A673 (cell line): ENCODE measurements at regions not wholly inside any gene's neighbourhood (a gene's known extent, or its start where the extent isn't known, plus 50 kb on each side); places are given as distances from the start of the nearest gene placed in this dataset.

ENCODE experiments used
- BruUV-seq: library from RNA; stranded (reverse); fragments of 400-500 nt; replicated peaks from 2 replicates; lab custom pipeline; 2021; lab: Mats Ljungman, UMichigan
- CTCF ChIA-PET: fragments of 300-600 bp; sonication (Branson Sonifier 250); formaldehyde crosslinking; loops from one replicate; lab custom pipeline; 2022; ENCODE audit warnings: antibody characterized with exemption; lab: Charles Lee
- POLR2A ChIA-PET: fragments of 300-600 bp; sonication (Branson Sonifier 250); formaldehyde crosslinking; loops from one replicate; lab custom pipeline; 2022; ENCODE audit warnings: antibody characterized with exemption; ENCODE audit not compliant: low non-redundant PET; lab: Charles Lee
- DNase-seq: peaks from one replicate; pipeline ENCODE4 v3.0.0-alpha.2; 2015; ENCODE audit warnings: low spot score
- H3K27ac ChIP-seq: fragments of 200-600 bp; sonication (generic); 2 replicates; pipeline ENCODE4 v1.5.1; 2016; ENCODE audit warnings: mixed run types, low read depth, mild to moderate bottlenecking, mixed read lengths, antibody characterized with exemption, low read length; ENCODE audit not compliant: poor library complexity, severe bottlenecking
- H3K27me3 ChIP-seq: fragments of 200-600 bp; sonication (generic); replicated peaks from 2 replicates; pipeline ENCODE4 v1.6.1; 2017; ENCODE audit warnings: mixed run types, low read depth, mild to moderate bottlenecking, mixed read lengths, antibody characterized with exemption, low read length; ENCODE audit not compliant: insufficient read depth, poor library complexity
- H3K36me3 ChIP-seq: fragments of 200-600 bp; sonication (generic); 2 replicates; pipeline ENCODE4 v1.6.1; 2016; ENCODE audit warnings: mixed run types, mild to moderate bottlenecking, mixed read lengths, antibody characterized with exemption, low read length; ENCODE audit not compliant: insufficient read depth, poor library complexity, severe bottlenecking
- H3K4me1 ChIP-seq: fragments of 200-600 bp; sonication (generic); 2 replicates; pipeline ENCODE4 v1.6.1; 2017; ENCODE audit warnings: mixed run types, mild to moderate bottlenecking, mixed read lengths, antibody characterized with exemption, low read length; ENCODE audit not compliant: insufficient read depth, poor library complexity, severe bottlenecking
- H3K4me3 ChIP-seq: fragments of 200-600 bp; sonication (generic); 2 replicates; pipeline ENCODE4 v1.5.1; 2016; ENCODE audit warnings: low read depth, mixed run types, mild to moderate bottlenecking, mixed read lengths, low read length; ENCODE audit not compliant: poor library complexity, severe bottlenecking
- H3K9me3 ChIP-seq: fragments of 200-600 bp; sonication (generic); 2 replicates; pipeline ENCODE4 v1.6.1; 2016; ENCODE audit warnings: mixed run types, low read depth, mild to moderate bottlenecking, mixed read lengths, antibody characterized with exemption, low read length; ENCODE audit not compliant: poor library complexity, severe bottlenecking
- CTCF ChIP-seq: fragments of 300-800, 200-600 bp; sonication (generic); conservative IDR thresholded peaks from 2 replicates; pipeline ENCODE4 v1.5.1; 2017; ENCODE audit warnings: low read depth, mild to moderate bottlenecking, antibody characterized with exemption, low read length, moderate library complexity, mixed read lengths
- EZH2 ChIP-seq: fragments of 200-600 bp; sonication (generic); IDR thresholded peaks from 2 replicates; pipeline ENCODE4 v1.6.1; 2017; ENCODE audit warnings: borderline replicate concordance, low read depth, mild to moderate bottlenecking, mixed read lengths, antibody characterized with exemption, low read length; ENCODE audit not compliant: poor library complexity, severe bottlenecking
- intact Hi-C: fragments of 100-400 bp; cut with micrococcal nuclease; formaldehyde crosslinking; loops from one replicate; pipeline ENCODE4 v1.10.0; 2022; ENCODE audit not compliant: unreplicated experiment

- Histone ChIP-seq H3K36me3 (no peaks in the 10 kb centered on the region), H3K27ac (no peak overlapping the region), H3K4me3 (no peak overlapping the region), H3K9me3 (no peaks in the 10 kb centered on the region), H3K4me1 (no peaks in the 10 kb centered on the region), H3K27me3 (no peaks in the 10 kb centered on the region)
- ChIA-PET POLR2A (no interaction called here), CTCF (no interaction called here)
- BruUV-seq = no TSS peak
- TF ChIP-seq CTCF (no peak), EZH2 (no peak)
- intact Hi-C loops = no loop called here
- no peak for DNase-seq
These were observed 76.4 kb upstream of the STT3B start for GRCh38 chr3:31456373-31456772.

- DNase-seq = no peak
- Histone ChIP-seq H3K27ac (no peak overlapping the region), H3K27me3 (no peaks in the 10 kb centered on the region), H3K36me3 (no peaks in the 10 kb centered on the region), H3K9me3 (no peaks in the 10 kb centered on the region), H3K4me1 (no peaks in the 10 kb centered on the region), H3K4me3 (no peak overlapping the region)
- ChIA-PET CTCF (no interaction called here), POLR2A (interaction anchor here (0.6 kb wide), 1 partner anchor 575 kb away, joined by 6 read pairs; no protein-coding TSS in a partner anchor)
- TF ChIP-seq CTCF = no peak
- no peak for TF ChIP-seq EZH2
- intact Hi-C loops = no loop called here
- no TSS peak for BruUV-seq
These were observed 71.3 kb upstream of the STT3B start for GRCh38 chr3:31461426-31461825.

- no TSS peak for BruUV-seq
- intact Hi-C loops = no loop called here
- H3K27ac ChIP-seq = no peak overlapping the region
- ChIA-PET CTCF (no interaction called here), POLR2A (interaction anchor here (0.6 kb wide), 1 partner anchor 575 kb away, joined by 6 read pairs; no protein-coding TSS in a partner anchor)
- no peak overlapping the region for H3K4me3 ChIP-seq
- TF ChIP-seq EZH2 = no peak
- TF ChIP-seq CTCF = no peak
- H3K9me3 ChIP-seq = no peaks in the 10 kb centered on the region
- no peaks in the 10 kb centered on the region for H3K4me1 ChIP-seq
- no peaks in the 10 kb centered on the region for H3K27me3 ChIP-seq
- no peak for DNase-seq
- no peaks in the 10 kb centered on the region for H3K36me3 ChIP-seq
These were observed 70.6 kb upstream of the STT3B start for GRCh38 chr3:31462050-31462569.
